ENCODE measurements at regions not wholly inside any gene's neighbourhood (a gene's known extent, or its start where the extent isn't known, plus 50 kb on each side); places are given as distances from the start of the nearest gene placed in this dataset.

DNA sequence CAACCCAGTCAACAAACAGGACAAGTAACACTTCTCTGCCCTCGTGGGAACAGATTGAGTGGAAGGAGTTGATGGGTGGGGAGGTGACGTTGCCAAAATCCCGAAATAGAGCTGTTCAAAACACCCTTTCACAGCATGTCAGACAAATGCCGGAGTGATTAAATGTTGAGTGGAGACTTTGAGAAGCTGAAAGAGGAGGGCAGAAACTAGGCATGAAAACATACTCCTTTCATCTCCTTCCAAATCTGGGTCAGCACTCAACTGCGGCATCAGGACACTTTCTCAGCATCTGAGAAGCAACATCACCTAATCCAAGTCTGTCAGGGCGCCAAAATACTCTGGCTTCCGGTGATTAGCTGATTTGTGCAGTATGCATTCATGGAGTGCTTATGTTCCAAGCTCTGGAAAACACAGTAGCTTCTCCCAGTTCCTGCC, 51.5 kb upstream of the MRI1 start:
- DNase-seq (ENCODE audit: extremely low spot score in 2 of 2), result no peak
- TF ChIP-seq, protein P1, sequence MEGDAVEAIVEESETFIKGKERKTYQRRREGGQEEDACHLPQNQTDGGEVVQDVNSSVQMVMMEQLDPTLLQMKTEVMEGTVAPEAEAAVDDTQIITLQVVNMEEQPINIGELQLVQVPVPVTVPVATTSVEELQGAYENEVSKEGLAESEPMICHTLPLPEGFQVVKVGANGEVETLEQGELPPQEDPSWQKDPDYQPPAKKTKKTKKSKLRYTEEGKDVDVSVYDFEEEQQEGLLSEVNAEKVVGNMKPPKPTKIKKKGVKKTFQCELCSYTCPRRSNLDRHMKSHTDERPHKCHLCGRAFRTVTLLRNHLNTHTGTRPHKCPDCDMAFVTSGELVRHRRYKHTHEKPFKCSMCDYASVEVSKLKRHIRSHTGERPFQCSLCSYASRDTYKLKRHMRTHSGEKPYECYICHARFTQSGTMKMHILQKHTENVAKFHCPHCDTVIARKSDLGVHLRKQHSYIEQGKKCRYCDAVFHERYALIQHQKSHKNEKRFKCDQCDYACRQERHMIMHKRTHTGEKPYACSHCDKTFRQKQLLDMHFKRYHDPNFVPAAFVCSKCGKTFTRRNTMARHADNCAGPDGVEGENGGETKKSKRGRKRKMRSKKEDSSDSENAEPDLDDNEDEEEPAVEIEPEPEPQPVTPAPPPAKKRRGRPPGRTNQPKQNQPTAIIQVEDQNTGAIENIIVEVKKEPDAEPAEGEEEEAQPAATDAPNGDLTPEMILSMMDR (IDR thresholded peaks at IDR 0.05), result no peak
- TF ChIP-seq POLR2A (IDR thresholded peaks at IDR 0.05), result no peak
- no peak for TF ChIP-seq POLR2AphosphoS5 (IDR thresholded peaks at IDR 0.05; ENCODE audit: insufficient read depth in 1 of 2, low read depth in 1 of 2)
- no peaks in the 10 kb centered on the region for H3K27me3 ChIP-seq
- no peaks in the 10 kb centered on the region for H3K36me3 ChIP-seq
- intact Hi-C loops (cut with DNase I), result loop anchor here (10.0 kb wide), 1 partner anchor 118 kb away; no protein-coding TSS in a partner anchor
- H3K27ac ChIP-seq, result no peak overlapping the region
- no peaks in the 10 kb centered on the region for H3K4me1 ChIP-seq
- no peak overlapping the region for H3K4me3 ChIP-seq
- no peaks in the 10 kb centered on the region for H3K9me3 ChIP-seq

DNA sequence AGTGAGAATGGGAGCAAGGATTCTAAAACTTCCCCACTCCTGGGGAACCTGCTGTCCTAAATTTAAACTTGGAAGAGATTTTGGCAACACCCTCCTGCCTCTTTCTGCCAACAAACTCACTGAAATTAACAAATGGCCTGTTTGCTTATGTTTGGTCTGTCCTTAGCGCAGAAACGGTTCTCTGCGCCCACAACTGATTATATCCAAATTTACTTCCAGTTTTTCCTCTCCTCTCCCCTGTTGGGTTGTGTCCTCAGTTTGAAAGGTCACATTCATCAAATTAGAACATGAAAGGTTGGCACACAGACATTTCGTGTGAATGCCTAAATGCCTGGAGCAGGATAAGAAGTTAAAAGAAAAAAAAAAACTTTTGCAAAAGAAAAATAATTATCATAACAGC, 56.4 kb upstream of the MRI1 start:
- H3K4me3 ChIP-seq, result no peak overlapping the region
- intact Hi-C loops (cut with DNase I), result no loop called here
- no peaks in the 10 kb centered on the region for H3K27me3 ChIP-seq
- TF ChIP-seq, protein P1 (IDR thresholded peaks at IDR 0.05), result no peak
- no peak for TF ChIP-seq POLR2AphosphoS5 (IDR thresholded peaks at IDR 0.05; ENCODE audit: insufficient read depth in 1 of 2, low read depth in 1 of 2)
- TF ChIP-seq POLR2A (IDR thresholded peaks at IDR 0.05), result no peak
- no peaks in the 10 kb centered on the region for H3K4me1 ChIP-seq
- H3K36me3 ChIP-seq, result no peaks in the 10 kb centered on the region
- no peak for DNase-seq (ENCODE audit: extremely low spot score in 2 of 2)
- no peaks in the 10 kb centered on the region for H3K9me3 ChIP-seq
- H3K27ac ChIP-seq, result no peak overlapping the region

DNA sequence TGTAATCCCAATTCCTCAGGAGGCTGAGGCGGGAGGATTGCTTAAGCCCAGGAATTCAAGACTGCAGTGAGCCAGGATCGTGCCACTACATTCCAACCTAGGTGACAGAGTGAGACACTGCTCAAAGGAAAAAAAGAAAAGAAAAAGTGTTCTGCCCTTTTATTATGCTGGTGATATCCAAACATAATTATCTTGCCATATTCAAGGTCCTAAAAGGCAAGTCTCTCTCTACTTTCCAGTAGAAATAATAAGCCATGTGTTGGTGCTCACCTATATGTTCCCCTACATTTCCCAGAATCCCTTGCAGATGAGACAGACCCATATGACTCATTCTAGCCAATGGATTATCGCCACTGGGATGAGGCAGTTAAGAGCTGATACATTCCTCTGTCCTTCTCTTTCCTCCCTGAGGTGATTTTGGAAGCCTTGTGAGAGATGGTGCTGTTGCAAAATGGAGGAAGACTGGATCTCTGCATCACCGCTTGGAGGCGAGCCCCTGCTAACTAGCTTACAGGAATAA, 58.3 kb upstream of the MRI1 start:
- H3K9me3 ChIP-seq, result no peaks in the 10 kb centered on the region
- no peak overlapping the region for H3K27ac ChIP-seq
- H3K4me3 ChIP-seq, result no peak overlapping the region
- no peaks in the 10 kb centered on the region for H3K27me3 ChIP-seq
- intact Hi-C loops (cut with DNase I), result no loop called here
- TF ChIP-seq POLR2AphosphoS5 (IDR thresholded peaks at IDR 0.05; ENCODE audit: insufficient read depth in 1 of 2, low read depth in 1 of 2), result no peak
- TF ChIP-seq POLR2A (IDR thresholded peaks at IDR 0.05), result no peak
- TF ChIP-seq, protein P1 (IDR thresholded peaks at IDR 0.05), result no peak
- no peaks in the 10 kb centered on the region for H3K36me3 ChIP-seq
- H3K4me1 ChIP-seq, result no peaks in the 10 kb centered on the region
- DNase-seq (ENCODE audit: extremely low spot score in 2 of 2), result no peak

DNA sequence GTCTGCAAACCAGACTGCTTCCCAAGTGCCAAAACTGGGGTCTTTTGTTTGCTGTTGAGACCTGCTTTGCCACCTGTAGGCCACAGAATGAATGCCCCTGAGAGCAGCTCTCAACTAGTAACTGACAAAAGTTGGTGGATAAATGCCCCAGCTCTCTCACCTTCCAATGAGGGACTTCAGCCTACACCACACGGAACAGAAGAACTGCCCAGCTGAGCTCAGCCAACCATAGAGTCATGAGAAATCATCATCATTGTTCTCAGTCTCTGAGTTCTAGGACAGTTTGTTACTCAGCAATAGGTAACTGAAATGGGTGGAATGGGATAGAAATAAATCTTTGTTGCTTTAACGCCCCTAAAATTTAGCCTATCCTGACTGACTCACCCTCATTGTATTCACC, 59.1 kb upstream of the MRI1 start:
- H3K27ac ChIP-seq, result no peak overlapping the region
- no peak overlapping the region for H3K4me3 ChIP-seq
- intact Hi-C loops (cut with DNase I), result no loop called here
- no peaks in the 10 kb centered on the region for H3K36me3 ChIP-seq
- TF ChIP-seq POLR2A (IDR thresholded peaks at IDR 0.05) (no peak), POLR2AphosphoS5 (IDR thresholded peaks at IDR 0.05; ENCODE audit: insufficient read depth in 1 of 2, low read depth in 1 of 2) (no peak)
- TF ChIP-seq, protein P1 (IDR thresholded peaks at IDR 0.05), result no peak
- H3K27me3 ChIP-seq, result no peaks in the 10 kb centered on the region
- no peaks in the 10 kb centered on the region for H3K4me1 ChIP-seq
- DNase-seq (ENCODE audit: extremely low spot score in 2 of 2), result no peak
- no peaks in the 10 kb centered on the region for H3K9me3 ChIP-seq

DNA sequence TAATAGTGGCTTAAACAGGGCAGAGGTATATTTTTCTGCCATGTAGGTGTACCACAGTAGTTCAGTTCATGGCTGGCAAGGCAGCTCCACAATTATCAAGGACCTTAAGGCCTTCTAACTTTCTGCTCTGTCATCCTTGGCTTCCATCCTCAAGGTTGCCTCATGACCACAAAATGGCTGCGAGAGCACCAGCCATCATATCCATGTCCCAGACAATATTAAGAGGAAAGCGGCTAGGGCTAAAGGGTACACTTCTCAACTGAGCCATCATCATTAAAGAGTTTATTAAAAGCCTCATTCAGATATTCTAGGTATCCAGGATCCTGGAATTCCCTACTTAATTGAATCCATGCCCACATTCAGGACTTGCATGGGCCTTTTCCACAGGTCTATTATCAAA, 62.7 kb upstream of the MRI1 start:
- Histone ChIP-seq H3K36me3 (no peaks in the 10 kb centered on the region), H3K4me1 (no peaks in the 10 kb centered on the region), H3K27ac (no peak overlapping the region), H3K4me3 (no peak overlapping the region), H3K27me3 (no peaks in the 10 kb centered on the region), H3K9me3 (no peaks in the 10 kb centered on the region)
- TF ChIP-seq POLR2A (IDR thresholded peaks at IDR 0.05), result no peak
- TF ChIP-seq, protein P1 (IDR thresholded peaks at IDR 0.05), result no peak
- no peak for TF ChIP-seq POLR2AphosphoS5 (IDR thresholded peaks at IDR 0.05; ENCODE audit: insufficient read depth in 1 of 2, low read depth in 1 of 2)
- intact Hi-C loops (cut with DNase I), result no loop called here
- DNase-seq (ENCODE audit: extremely low spot score in 2 of 2), result no peak
